Natural killer cell (primary cell): ENCODE measurements at regions not wholly inside any gene's neighbourhood (a gene's known extent, or its start where the extent isn't known, plus 50 kb on each side); places are given as distances from the start of the nearest gene placed in this dataset.

ENCODE experiments used
- ATAC-seq, 3 donors: fragments of 150-1000 bp in 2 of 3; fragments of 200-7000 bp in 1 of 3; cut with Tn5 transposase; 1 replicate in 1 of 3; 2 replicates in 2 of 3; pipeline ENCODE4 v1.10.0; 2021; ENCODE audit warnings: mild to moderate bottlenecking in 2 of 3, moderate library complexity in 2 of 3
- DNase-seq, 2 donors: peaks; one replicate each; pipeline versions ENCODE4 v3.0.0 to v3.0.0-alpha.2; 2013 to 2021; ENCODE audit warnings: mixed read lengths in 1 of 2
- H3K27ac ChIP-seq: one replicate; pipeline ENCODE4 v1.5.1; 2013; ENCODE audit warnings: mild to moderate bottlenecking, low read length
- H3K27me3 ChIP-seq: one replicate; pipeline ENCODE4 v1.6.1; 2013; ENCODE audit warnings: low read length; ENCODE audit not compliant: control insufficient read depth, insufficient read depth
- H3K36me3 ChIP-seq: one replicate; pipeline ENCODE4 v1.6.1; 2013; ENCODE audit warnings: low read length; ENCODE audit not compliant: control insufficient read depth, insufficient read depth
- H3K4me1 ChIP-seq: one replicate; pipeline ENCODE4 v1.6.1; 2013; ENCODE audit warnings: low read length; ENCODE audit not compliant: control insufficient read depth, insufficient read depth
- H3K4me3 ChIP-seq: one replicate; pipeline ENCODE4 v1.5.1; 2013; ENCODE audit warnings: low read length
- H3K9me3 ChIP-seq: one replicate; pipeline ENCODE4 v1.6.1; 2013; ENCODE audit warnings: low read length; ENCODE audit not compliant: control insufficient read depth, insufficient read depth
- H3K27ac Mint-ChIP-seq, 2 donors: one replicate each; pipeline ENCODE4 v1.8.0; 2022; ENCODE audit warnings: mild to moderate bottlenecking in 2 of 2, mixed read lengths in 2 of 2, moderate library complexity in 1 of 2
- H3K27me3 Mint-ChIP-seq, 2 donors: one replicate each; pipeline ENCODE4 v1.8.0; 2022; ENCODE audit warnings: low read depth in 2 of 2, mixed read lengths in 2 of 2
- H3K36me3 Mint-ChIP-seq: one replicate; pipeline ENCODE4 v1.8.0; 2022; ENCODE audit warnings: mixed read lengths
- H3K4me1 Mint-ChIP-seq, 2 donors: one replicate each; pipeline ENCODE4 v1.8.0; 2022; ENCODE audit warnings: mixed read lengths in 2 of 2
- H3K4me3 Mint-ChIP-seq: one replicate; pipeline ENCODE4 v1.8.0; 2022; ENCODE audit warnings: mild to moderate bottlenecking, moderate library complexity, mixed read lengths
- H3K9me3 Mint-ChIP-seq, 2 donors: one replicate each; pipeline ENCODE4 v1.8.0; 2022; ENCODE audit warnings: mixed read lengths in 2 of 2
- WGBS: methylation state at CpG from one replicate; pipeline ENCODE4 v1.1.7; 2013; ENCODE audit warnings: missing lambda C conversion rate; ENCODE audit not compliant: insufficient coverage; 5-methylcytosine and 5-hydroxymethylcytosine counted together
- intact Hi-C: fragments of 100-400 bp; cut with micrococcal nuclease; formaldehyde crosslinking; loops from one replicate; pipeline ENCODE4 v1.14.2; 2022
- TF ChIP-seq, protein P1 (sequence below): fragments of 200-600 bp; IDR thresholded peaks from one replicate; pipeline ENCODE4 v1.8.0; 2022; ENCODE audit warnings: antibody characterized with exemption

DNA sequence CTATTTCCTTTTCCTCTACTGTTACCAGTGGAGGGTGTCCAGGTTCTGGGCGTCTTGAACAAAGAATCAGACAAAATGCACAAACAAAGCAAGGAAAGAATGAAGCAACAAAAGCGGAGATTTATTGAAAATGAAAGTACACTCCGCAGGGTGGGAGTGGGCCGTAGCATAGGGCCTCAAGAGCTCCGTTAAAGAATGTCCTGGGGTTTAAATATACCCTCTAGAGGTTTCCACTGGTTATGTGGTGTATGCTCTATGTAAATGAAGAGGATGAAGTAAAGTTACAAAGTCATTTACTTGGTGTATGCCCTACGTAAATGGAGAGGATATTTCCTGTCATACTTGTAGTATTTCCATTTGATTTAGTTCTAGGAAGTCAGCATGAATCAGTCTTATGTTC lies 113.5 kb upstream of the MRPS30 start:
- Mint-ChIP-seq H3K4me1 (no peaks in the 10 kb centered on the region), H3K27me3 (no peaks in the 10 kb centered on the region), H3K9me3 (peaks cover 8 to 18% of the 10 kb centered on the region in 2 donors), H3K27ac (no peak overlapping the region), H3K4me3 (no peak overlapping the region), H3K36me3 (no peaks in the 10 kb centered on the region)
- TF ChIP-seq, protein P1, sequence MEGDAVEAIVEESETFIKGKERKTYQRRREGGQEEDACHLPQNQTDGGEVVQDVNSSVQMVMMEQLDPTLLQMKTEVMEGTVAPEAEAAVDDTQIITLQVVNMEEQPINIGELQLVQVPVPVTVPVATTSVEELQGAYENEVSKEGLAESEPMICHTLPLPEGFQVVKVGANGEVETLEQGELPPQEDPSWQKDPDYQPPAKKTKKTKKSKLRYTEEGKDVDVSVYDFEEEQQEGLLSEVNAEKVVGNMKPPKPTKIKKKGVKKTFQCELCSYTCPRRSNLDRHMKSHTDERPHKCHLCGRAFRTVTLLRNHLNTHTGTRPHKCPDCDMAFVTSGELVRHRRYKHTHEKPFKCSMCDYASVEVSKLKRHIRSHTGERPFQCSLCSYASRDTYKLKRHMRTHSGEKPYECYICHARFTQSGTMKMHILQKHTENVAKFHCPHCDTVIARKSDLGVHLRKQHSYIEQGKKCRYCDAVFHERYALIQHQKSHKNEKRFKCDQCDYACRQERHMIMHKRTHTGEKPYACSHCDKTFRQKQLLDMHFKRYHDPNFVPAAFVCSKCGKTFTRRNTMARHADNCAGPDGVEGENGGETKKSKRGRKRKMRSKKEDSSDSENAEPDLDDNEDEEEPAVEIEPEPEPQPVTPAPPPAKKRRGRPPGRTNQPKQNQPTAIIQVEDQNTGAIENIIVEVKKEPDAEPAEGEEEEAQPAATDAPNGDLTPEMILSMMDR: no peak
- no peak overlapping the region for H3K4me3 ChIP-seq
- H3K27me3 ChIP-seq: no peaks in the 10 kb centered on the region
- no peak for ATAC-seq
- H3K27ac ChIP-seq: no peak overlapping the region
- H3K36me3 ChIP-seq: no peaks in the 10 kb centered on the region
- WGBS: 85% methylated on average over 6 of the region's 6 CpGs
- H3K4me1 ChIP-seq: no peaks in the 10 kb centered on the region
- H3K9me3 ChIP-seq: no peaks in the 10 kb centered on the region
- intact Hi-C loops: no loop called here
- DNase-seq: no peak

DNA sequence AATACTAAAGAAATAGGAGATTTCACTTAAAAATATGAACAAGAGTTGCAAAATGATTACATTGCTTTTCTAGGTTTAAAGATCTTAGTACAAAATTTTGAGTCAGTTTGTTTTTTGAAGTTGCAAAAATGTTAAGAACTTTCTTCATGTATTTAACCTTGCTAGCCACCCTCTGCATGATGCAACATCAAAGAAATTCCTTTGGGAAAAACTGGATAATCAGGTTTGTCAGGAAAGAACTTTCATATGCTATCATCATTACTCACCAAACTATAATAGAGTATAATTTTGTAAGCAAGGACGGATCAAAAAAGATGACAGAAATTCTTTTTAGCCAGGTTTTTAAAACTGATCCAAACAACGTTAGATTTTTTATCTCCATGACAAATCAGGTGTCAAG lies 116.9 kb upstream of the MRPS30 start:
- Mint-ChIP-seq H3K27me3 (no peaks in the 10 kb centered on the region), H3K4me3 (no peak overlapping the region), H3K9me3 (peaks cover 8 to 18% of the 10 kb centered on the region in 2 donors), H3K36me3 (peaks cover 7% of the 10 kb centered on the region), H3K4me1 (no peaks in the 10 kb centered on the region), H3K27ac (no peak overlapping the region)
- Histone ChIP-seq H3K4me1 (no peaks in the 10 kb centered on the region), H3K27ac (no peak overlapping the region), H3K4me3 (no peak overlapping the region), H3K27me3 (no peaks in the 10 kb centered on the region), H3K9me3 (no peaks in the 10 kb centered on the region), H3K36me3 (no peaks in the 10 kb centered on the region)
- 93% methylated on average over 2 of the region's 2 CpGs for WGBS
- DNase-seq (no peak), ATAC-seq (no peak)
- TF ChIP-seq, protein P1: no peak
- intact Hi-C loops: no loop called here

DNA sequence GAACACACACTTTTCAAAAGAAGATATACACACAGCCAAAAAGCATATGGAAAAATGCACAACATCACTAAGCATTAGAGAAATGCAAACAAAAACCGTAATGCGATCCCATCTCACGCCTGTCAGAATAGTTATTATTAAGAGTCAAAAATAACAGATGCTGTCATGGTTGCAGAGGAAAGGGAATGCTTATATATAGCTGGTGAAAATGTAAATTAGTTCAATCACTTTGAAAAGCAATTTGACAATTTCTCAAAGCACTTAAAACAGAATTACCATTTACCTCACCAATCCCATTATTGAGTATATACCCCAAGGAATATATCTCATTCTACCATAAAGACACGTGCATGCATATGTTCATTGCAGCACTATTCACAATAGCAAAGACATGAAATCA lies 126.8 kb upstream of the MRPS30 start:
- Histone ChIP-seq H3K9me3 (peaks cover 3% of the 10 kb centered on the region), H3K27me3 (no peaks in the 10 kb centered on the region), H3K36me3 (no peaks in the 10 kb centered on the region), H3K27ac (no peak overlapping the region), H3K4me3 (no peak overlapping the region), H3K4me1 (no peaks in the 10 kb centered on the region)
- Mint-ChIP-seq H3K27ac (no peak overlapping the region), H3K36me3 (peaks cover 6% of the 10 kb centered on the region), H3K4me3 (no peak overlapping the region), H3K9me3 (peaks cover 6 to 13% of the 10 kb centered on the region in 2 donors), H3K4me1 (no peaks in the 10 kb centered on the region), H3K27me3 (no peaks in the 10 kb centered on the region)
- WGBS: 96% methylated on average over 4 of the region's 4 CpGs
- DNase-seq (no peak), ATAC-seq (no peak)
- intact Hi-C loops: no loop called here
- TF ChIP-seq, protein P1: no peak

DNA sequence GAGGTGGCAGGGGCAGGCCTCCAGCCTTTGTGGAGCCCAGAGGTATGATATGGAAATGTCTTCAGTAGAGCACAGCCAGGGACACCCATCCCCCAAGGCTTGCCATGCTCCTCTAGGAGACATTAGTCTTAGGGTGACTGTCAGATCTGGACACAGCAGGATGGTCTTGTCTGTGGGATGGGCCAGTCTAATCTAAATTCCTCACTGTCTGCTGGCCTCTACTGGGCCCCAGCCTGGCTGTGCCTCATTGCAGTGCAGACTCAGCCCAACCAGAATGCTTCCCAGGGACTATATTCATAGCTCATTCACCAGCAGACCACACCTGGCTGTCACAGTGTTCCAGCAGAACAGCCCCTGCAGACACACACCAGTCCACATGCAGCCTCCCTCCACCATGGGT lies 129.5 kb upstream of the MRPS30 start:
- Mint-ChIP-seq H3K4me1 (no peaks in the 10 kb centered on the region), H3K4me3 (no peak overlapping the region), H3K27ac (no peak overlapping the region), H3K36me3 (peaks cover 12% of the 10 kb centered on the region), H3K9me3 (peaks cover 11 to 18% of the 10 kb centered on the region in 2 donors), H3K27me3 (no peaks in the 10 kb centered on the region)
- ATAC-seq (no peak), DNase-seq (no peak)
- Histone ChIP-seq H3K9me3 (peaks cover 3% of the 10 kb centered on the region), H3K36me3 (no peaks in the 10 kb centered on the region), H3K4me1 (no peaks in the 10 kb centered on the region), H3K27me3 (no peaks in the 10 kb centered on the region), H3K4me3 (no peak overlapping the region), H3K27ac (no peak overlapping the region)
- TF ChIP-seq, protein P1: no peak
- intact Hi-C loops: no loop called here
